PC-3 (cell line): ENCODE measurements at regions not wholly inside any gene's neighbourhood (a gene's known extent, or its start where the extent isn't known, plus 50 kb on each side); places are given as distances from the start of the nearest gene placed in this dataset.

Source experiments
- ATAC-seq: fragments of 200-7000 bp; cut with Tn5 transposase; 2 replicates; pipeline ENCODE4 v1.9.1; 2020; ENCODE audit warnings: mild to moderate bottlenecking, moderate library complexity
- BruUV-seq: library from RNA; stranded (reverse); fragments of 400-500 nt; replicated peaks from 2 replicates; lab custom pipeline; 2021; lab: Mats Ljungman, UMichigan
- CTCF ChIA-PET: fragments of 300-600 bp; sonication (Branson Sonifier 250); formaldehyde crosslinking; loops from one replicate; lab custom pipeline; 2022; ENCODE audit warnings: antibody characterized with exemption; lab: Charles Lee
- POLR2A ChIA-PET: fragments of 300-600 bp; sonication (Branson Sonifier 250); formaldehyde crosslinking; loops from one replicate; lab custom pipeline; 2022; ENCODE audit warnings: antibody characterized with exemption; ENCODE audit not compliant: unreplicated experiment; lab: Charles Lee
- DNase-seq: peaks from one replicate; pipeline ENCODE4 v3.0.0-alpha.2; 2015
- H2AFZ ChIP-seq: fragments of 300-600 bp; sonication (generic); 2 replicates; pipeline ENCODE4 v1.6.0; 2016; ENCODE audit warnings: antibody characterized with exemption, low read length
- H3F3A ChIP-seq: fragments of 300-600 bp; sonication (generic); one replicate; pipeline ENCODE4 v1.6.0; 2017; ENCODE audit warnings: antibody characterized with exemption, low read length, control low read depth, mild to moderate bottlenecking; ENCODE audit not compliant: unreplicated experiment
- H3K27ac ChIP-seq: fragments of 300-600 bp; sonication (generic); 2 replicates; pipeline ENCODE4 v1.5.1; 2016; ENCODE audit warnings: mild to moderate bottlenecking, low read length
- H3K27me3 ChIP-seq: fragments of 300-600 bp; sonication (generic); 2 replicates; pipeline ENCODE4 v1.6.1; 2016; ENCODE audit warnings: low read length, mixed read lengths
- H3K36me3 ChIP-seq: fragments of 300-600 bp; sonication (generic); 2 replicates; pipeline ENCODE4 v1.6.1; 2016; ENCODE audit warnings: low read depth, mixed run types, low read length, mixed read lengths
- H3K4me1 ChIP-seq: fragments of 300-600 bp; sonication (generic); 2 replicates; pipeline ENCODE4 v1.5.1; 2016; ENCODE audit warnings: low read length; ENCODE audit not compliant: insufficient read depth
- H3K4me2 ChIP-seq: fragments of 300-600 bp; sonication (generic); 2 replicates; pipeline ENCODE4 v1.6.0; 2016; ENCODE audit warnings: low read length
- H3K4me3 ChIP-seq: fragments of 300-600 bp; sonication (generic); 2 replicates; pipeline ENCODE4 v1.5.1; 2016; ENCODE audit warnings: mild to moderate bottlenecking, low read length, mixed read lengths
- H3K79me2 ChIP-seq: fragments of 300-600 bp; sonication (generic); 2 replicates; pipeline ENCODE4 v1.6.1; 2017; ENCODE audit warnings: low read length, mixed read lengths
- H3K9ac ChIP-seq: fragments of 300-600 bp; sonication (generic); 2 replicates; pipeline ENCODE4 v1.6.0; 2016; ENCODE audit warnings: mild to moderate bottlenecking, low read length
- H3K9me2 ChIP-seq: fragments of 300-600 bp; sonication (generic); replicated peaks from 2 replicates; pipeline ENCODE4 v1.6.1; 2016; ENCODE audit warnings: mixed run types, low read length, mixed read lengths
- H3K9me3 ChIP-seq: fragments of 300-600 bp; sonication (generic); 2 replicates; pipeline ENCODE4 v1.6.1; 2016; ENCODE audit warnings: low read length, mixed read lengths
- H4K20me1 ChIP-seq: fragments of 300-600 bp; sonication (generic); 2 replicates; pipeline ENCODE4 v1.6.1; 2016; ENCODE audit warnings: low read length, mixed read lengths
- EZH2 ChIP-seq: fragments of 300-600 bp; sonication (generic); IDR thresholded peaks from one replicate; pipeline ENCODE4 v1.6.1; 2017; ENCODE audit warnings: antibody characterized with exemption, mild to moderate bottlenecking, low read length; ENCODE audit not compliant: unreplicated experiment
- EZH2phosphoT487 ChIP-seq: fragments of 300-600 bp; sonication (generic); IDR thresholded peaks from 2 replicates; pipeline ENCODE4 v1.6.1; 2018; ENCODE audit warnings: mild to moderate bottlenecking, antibody characterized with exemption, low read length, borderline replicate concordance
- intact Hi-C: fragments of 100-400 bp; cut with micrococcal nuclease; formaldehyde crosslinking; loops from 2 replicates; pipeline ENCODE4 v1.9.0; 2023
- TF ChIP-seq, protein P1 (sequence below): fragments of 300-600 bp; sonication (generic); conservative IDR thresholded peaks from 2 replicates; pipeline ENCODE4 v1.5.1; 2017; ENCODE audit warnings: antibody characterized with exemption, low read depth, mild to moderate bottlenecking, low read length

DNA sequence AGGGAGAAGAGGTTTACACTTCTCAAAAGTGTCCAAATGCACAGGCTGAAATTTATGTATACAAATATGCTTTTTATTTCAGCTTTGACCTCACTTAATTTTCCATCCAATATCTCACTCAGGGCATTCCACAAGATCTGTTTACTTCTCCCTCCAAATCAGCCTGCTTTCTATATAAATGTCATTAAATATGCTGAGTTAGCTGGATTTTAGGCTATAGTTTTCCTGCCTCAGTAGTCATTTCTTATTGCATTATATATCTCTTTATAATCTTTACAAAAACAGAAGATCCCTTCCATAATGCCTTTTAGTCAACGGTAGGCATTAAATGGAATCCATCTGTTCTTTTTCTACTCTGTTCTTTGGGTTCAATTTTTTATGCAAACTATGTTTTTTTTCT is 71.7 kb upstream of the KCND2 start:
- H3K4me2 ChIP-seq = no peak overlapping the region
- ChIA-PET POLR2A (no interaction called here), CTCF (no interaction called here)
- H3K9me3 ChIP-seq = no peaks in the 10 kb centered on the region
- no peaks in the 10 kb centered on the region for H4K20me1 ChIP-seq
- no peaks in the 10 kb centered on the region for H3K36me3 ChIP-seq
- H3K4me1 ChIP-seq = no peaks in the 10 kb centered on the region
- ATAC-seq (no peak), DNase-seq (no peak)
- no peak for TF ChIP-seq EZH2
- TF ChIP-seq EZH2phosphoT487 = no peak
- TF ChIP-seq, protein P1, sequence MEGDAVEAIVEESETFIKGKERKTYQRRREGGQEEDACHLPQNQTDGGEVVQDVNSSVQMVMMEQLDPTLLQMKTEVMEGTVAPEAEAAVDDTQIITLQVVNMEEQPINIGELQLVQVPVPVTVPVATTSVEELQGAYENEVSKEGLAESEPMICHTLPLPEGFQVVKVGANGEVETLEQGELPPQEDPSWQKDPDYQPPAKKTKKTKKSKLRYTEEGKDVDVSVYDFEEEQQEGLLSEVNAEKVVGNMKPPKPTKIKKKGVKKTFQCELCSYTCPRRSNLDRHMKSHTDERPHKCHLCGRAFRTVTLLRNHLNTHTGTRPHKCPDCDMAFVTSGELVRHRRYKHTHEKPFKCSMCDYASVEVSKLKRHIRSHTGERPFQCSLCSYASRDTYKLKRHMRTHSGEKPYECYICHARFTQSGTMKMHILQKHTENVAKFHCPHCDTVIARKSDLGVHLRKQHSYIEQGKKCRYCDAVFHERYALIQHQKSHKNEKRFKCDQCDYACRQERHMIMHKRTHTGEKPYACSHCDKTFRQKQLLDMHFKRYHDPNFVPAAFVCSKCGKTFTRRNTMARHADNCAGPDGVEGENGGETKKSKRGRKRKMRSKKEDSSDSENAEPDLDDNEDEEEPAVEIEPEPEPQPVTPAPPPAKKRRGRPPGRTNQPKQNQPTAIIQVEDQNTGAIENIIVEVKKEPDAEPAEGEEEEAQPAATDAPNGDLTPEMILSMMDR = no peak
- no peak overlapping the region for H3K9ac ChIP-seq
- H3K27ac ChIP-seq = no peak overlapping the region
- H3K27me3 ChIP-seq = no peaks in the 10 kb centered on the region
- intact Hi-C loops = no loop called here
- no TSS peak for BruUV-seq
- H3K4me3 ChIP-seq = no peak overlapping the region
- H3K9me2 ChIP-seq = no peaks in the 10 kb centered on the region
- H3F3A ChIP-seq = no peaks in the 10 kb centered on the region
- H3K79me2 ChIP-seq = no peaks in the 10 kb centered on the region
- H2AFZ ChIP-seq = no peak overlapping the region

DNA sequence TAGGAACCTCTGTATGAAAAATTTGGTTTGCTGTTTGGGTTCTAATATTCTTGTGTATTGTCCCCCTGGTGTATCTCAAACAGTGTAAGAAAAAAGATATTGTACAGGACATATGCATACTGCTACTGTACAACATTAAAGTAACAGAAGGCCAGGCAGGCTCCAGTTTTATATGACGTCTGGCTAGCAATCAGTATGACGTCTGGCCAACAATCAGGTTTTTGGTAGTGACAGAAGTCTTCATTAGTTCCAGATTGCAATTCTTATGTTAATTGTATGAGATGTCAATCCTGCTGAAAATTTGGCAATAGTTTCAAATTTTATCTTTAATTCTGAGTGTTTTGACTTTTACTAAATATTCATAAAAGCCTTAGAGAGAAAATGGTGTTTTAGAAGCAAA is 67.9 kb upstream of the KCND2 start:
- CTCF ChIA-PET = no interaction called here
- Histone ChIP-seq H3K79me2 (no peaks in the 10 kb centered on the region), H3K9ac (no peak overlapping the region), H3K9me2 (no peaks in the 10 kb centered on the region), H3K4me2 (no peak overlapping the region), H3K27ac (no peak overlapping the region), H3K36me3 (no peaks in the 10 kb centered on the region), H3K4me3 (no peak overlapping the region), H3K4me1 (no peaks in the 10 kb centered on the region), H3K9me3 (no peaks in the 10 kb centered on the region), H3K27me3 (no peaks in the 10 kb centered on the region), H2AFZ (no peak overlapping the region), H3F3A (no peaks in the 10 kb centered on the region), H4K20me1 (no peaks in the 10 kb centered on the region)
- TF ChIP-seq EZH2phosphoT487 (no peak), EZH2 (no peak)
- TF ChIP-seq, protein P1 = no peak
- DNase-seq (no peak), ATAC-seq (no peak)
- intact Hi-C loops = no loop called here
- POLR2A ChIA-PET = no interaction called here
- BruUV-seq = no TSS peak

GRCh38 chr7:120207037-120207436 is 65.9 kb upstream of the KCND2 start:
- no peaks in the 10 kb centered on the region for H4K20me1 ChIP-seq
- H3K9me3 ChIP-seq = no peaks in the 10 kb centered on the region
- no peaks in the 10 kb centered on the region for H3F3A ChIP-seq
- H2AFZ ChIP-seq = no peak overlapping the region
- H3K4me2 ChIP-seq = no peak overlapping the region
- no peaks in the 10 kb centered on the region for H3K79me2 ChIP-seq
- no peaks in the 10 kb centered on the region for H3K27me3 ChIP-seq
- H3K27ac ChIP-seq = no peak overlapping the region
- no peaks in the 10 kb centered on the region for H3K36me3 ChIP-seq
- H3K4me1 ChIP-seq = no peaks in the 10 kb centered on the region
- intact Hi-C loops = no loop called here
- H3K9ac ChIP-seq = no peak overlapping the region
- TF ChIP-seq EZH2 (no peak), EZH2phosphoT487 (no peak)
- no peaks in the 10 kb centered on the region for H3K9me2 ChIP-seq
- ATAC-seq (no peak), DNase-seq (no peak)
- CTCF ChIA-PET = no interaction called here
- no peak overlapping the region for H3K4me3 ChIP-seq
- POLR2A ChIA-PET = interaction anchor here (0.8 kb wide), 1 partner anchor 28 kb away, joined by 5 read pairs; no protein-coding TSS in a partner anchor
- no TSS peak for BruUV-seq
